Brain microvascular endothelial cell (primary cell): ENCODE measurements at regions not wholly inside any gene's neighbourhood (a gene's known extent, or its start where the extent isn't known, plus 50 kb on each side); places are given as distances from the start of the nearest gene placed in this dataset.

Source experiments
- DNase-seq: peaks from one replicate; pipeline ENCODE4 v3.0.0-alpha.2; 2020
- H3K27ac ChIP-seq: fragments of 250-450 bp; sonication (Bioruptor Pico); 2 replicates; pipeline ENCODE4 v1.5.1; 2020; ENCODE audit warnings: mild to moderate bottlenecking, moderate library complexity
- H3K27me3 ChIP-seq: fragments of 250-450 bp; sonication (Bioruptor Pico); replicated peaks from 2 replicates; pipeline ENCODE4 v1.5.1; 2020; ENCODE audit warnings: mild to moderate bottlenecking
- H3K36me3 ChIP-seq: fragments of 250-450 bp; sonication (Bioruptor Pico); replicated peaks from 2 replicates; pipeline ENCODE4 v1.5.1; 2020; ENCODE audit warnings: mild to moderate bottlenecking
- H3K4me3 ChIP-seq: 2 replicates; pipeline ENCODE4 v1.5.1; 2011; ENCODE audit warnings: low read depth, mild to moderate bottlenecking, control low read depth, low read length, moderate library complexity
- in situ Hi-C: cut with HindIII; loops from 2 replicates; pipeline ENCODE4 v1.10.0; 2017; ENCODE audit warnings: low sequenced_read_pairs, low pct_ligation_motif_present
- TF ChIP-seq, protein P1 (sequence below): IDR thresholded peaks from 2 replicates; pipeline ENCODE4 v1.5.1; 2011; ENCODE audit warnings: low read depth, mild to moderate bottlenecking, moderate library complexity, low read length, control low read depth, inconsistent platforms; ENCODE audit errors: missing control alignments

DNA sequence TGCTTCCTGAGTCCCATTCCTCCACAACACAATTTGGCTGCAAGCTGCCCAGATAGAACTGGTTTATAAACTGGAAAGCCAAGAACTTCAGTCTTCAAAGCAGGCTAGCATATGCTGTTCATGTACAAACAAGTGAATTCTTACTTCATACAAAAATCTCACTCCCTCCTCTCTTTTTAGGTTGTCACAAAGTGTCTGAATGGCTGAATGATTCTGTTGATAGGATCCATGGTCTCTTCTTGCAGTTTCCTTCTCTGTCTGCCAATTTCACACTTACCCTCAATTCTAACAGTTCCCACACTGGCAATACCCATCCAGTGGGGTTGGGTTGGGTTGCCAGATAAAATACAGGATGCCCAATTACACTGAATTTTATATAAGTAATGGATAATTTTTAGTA lies 363.5 kb downstream of the DEPDC1B start:
- DNase-seq, result no peak
- Histone ChIP-seq H3K27ac (no peak overlapping the region), H3K36me3 (no peaks in the 10 kb centered on the region), H3K4me3 (no peak overlapping the region), H3K27me3 (no peaks in the 10 kb centered on the region)
- TF ChIP-seq, protein P1, sequence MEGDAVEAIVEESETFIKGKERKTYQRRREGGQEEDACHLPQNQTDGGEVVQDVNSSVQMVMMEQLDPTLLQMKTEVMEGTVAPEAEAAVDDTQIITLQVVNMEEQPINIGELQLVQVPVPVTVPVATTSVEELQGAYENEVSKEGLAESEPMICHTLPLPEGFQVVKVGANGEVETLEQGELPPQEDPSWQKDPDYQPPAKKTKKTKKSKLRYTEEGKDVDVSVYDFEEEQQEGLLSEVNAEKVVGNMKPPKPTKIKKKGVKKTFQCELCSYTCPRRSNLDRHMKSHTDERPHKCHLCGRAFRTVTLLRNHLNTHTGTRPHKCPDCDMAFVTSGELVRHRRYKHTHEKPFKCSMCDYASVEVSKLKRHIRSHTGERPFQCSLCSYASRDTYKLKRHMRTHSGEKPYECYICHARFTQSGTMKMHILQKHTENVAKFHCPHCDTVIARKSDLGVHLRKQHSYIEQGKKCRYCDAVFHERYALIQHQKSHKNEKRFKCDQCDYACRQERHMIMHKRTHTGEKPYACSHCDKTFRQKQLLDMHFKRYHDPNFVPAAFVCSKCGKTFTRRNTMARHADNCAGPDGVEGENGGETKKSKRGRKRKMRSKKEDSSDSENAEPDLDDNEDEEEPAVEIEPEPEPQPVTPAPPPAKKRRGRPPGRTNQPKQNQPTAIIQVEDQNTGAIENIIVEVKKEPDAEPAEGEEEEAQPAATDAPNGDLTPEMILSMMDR, result no peak
- in situ Hi-C loops, result no loop called here

DNA sequence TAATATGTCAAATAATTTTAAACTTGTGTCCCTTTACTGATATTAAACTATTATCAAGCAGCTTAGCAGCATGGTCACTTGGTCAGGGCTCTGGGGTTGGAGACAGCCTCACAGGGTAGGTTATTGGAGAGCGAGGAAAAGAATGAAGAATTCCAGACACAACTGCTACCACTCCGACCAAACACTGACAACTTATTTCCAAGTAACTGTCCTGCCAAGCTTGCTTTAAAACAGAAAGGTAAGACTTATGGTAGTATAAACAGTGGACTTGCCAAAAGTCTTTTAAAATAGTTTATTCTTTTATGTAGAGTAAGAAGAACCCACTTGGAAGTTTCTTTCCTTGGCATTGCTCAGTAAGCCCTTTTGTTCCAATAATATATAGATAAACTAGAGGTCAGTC lies 364.1 kb downstream of the DEPDC1B start:
- in situ Hi-C loops, result no loop called here
- Histone ChIP-seq H3K36me3 (no peaks in the 10 kb centered on the region), H3K27ac (no peak overlapping the region), H3K27me3 (no peaks in the 10 kb centered on the region), H3K4me3 (no peak overlapping the region)
- DNase-seq, result no peak
- TF ChIP-seq, protein P1, result no peak

DNA sequence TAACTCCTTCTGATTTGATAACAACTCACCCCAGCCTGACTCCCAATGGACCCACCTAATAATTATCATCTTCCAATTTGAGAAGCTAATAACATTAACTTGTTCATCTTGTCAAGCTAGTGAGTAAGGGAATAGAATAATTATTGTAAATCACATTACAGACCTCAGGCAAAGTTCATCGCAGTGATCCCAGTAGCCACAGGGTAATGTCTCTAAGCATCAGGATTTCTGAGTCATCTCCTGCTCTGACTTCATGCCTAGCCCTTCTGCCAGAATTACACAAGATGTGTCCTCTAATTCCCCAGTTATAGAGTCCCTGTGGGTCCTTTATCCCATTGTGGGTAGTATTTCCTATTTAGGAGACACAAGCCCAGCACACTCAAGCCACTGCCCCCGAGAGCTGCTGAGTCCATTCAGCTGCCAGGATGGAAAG lies 365.7 kb downstream of the DEPDC1B start:
- TF ChIP-seq, protein P1, result no peak
- Histone ChIP-seq H3K27ac (peak overlapping the region; percentile 57), H3K4me3 (no peak overlapping the region), H3K36me3 (no peaks in the 10 kb centered on the region), H3K27me3 (no peaks in the 10 kb centered on the region)
- peak; percentile 90 for DNase-seq
- in situ Hi-C loops, result no loop called here

DNA sequence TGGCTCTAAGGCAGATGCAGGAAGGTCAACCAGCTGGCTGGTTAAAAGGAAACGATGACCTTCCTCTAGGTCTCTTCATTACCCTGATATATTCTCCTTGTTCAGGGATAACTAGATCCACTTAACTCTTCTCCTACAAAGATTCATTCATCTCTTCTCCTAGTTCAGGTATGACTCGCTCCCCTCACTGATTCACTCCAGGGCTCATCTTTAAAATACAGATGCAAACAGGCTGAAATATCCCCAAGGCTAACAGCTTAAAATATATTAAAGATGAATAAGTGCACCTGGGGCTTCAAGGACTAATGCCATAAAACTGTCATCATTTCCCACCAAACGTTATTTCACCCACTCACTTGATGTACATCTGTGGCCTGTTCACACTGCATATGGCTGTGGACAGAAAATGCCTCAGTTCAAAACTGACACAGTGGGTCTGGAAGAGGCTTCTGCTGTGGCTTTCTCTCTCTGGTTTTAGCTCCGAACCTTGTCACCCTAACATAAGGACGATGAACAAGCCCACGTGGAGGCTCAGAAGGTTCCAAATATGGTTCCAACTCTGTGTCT lies 366.9 kb downstream of the DEPDC1B start:
- Histone ChIP-seq H3K36me3 (no peaks in the 10 kb centered on the region), H3K27me3 (no peaks in the 10 kb centered on the region), H3K4me3 (no peak overlapping the region), H3K27ac (peak overlapping the region; percentile 61)
- DNase-seq, result no peak
- in situ Hi-C loops, result no loop called here
- TF ChIP-seq, protein P1, result no peak

DNA sequence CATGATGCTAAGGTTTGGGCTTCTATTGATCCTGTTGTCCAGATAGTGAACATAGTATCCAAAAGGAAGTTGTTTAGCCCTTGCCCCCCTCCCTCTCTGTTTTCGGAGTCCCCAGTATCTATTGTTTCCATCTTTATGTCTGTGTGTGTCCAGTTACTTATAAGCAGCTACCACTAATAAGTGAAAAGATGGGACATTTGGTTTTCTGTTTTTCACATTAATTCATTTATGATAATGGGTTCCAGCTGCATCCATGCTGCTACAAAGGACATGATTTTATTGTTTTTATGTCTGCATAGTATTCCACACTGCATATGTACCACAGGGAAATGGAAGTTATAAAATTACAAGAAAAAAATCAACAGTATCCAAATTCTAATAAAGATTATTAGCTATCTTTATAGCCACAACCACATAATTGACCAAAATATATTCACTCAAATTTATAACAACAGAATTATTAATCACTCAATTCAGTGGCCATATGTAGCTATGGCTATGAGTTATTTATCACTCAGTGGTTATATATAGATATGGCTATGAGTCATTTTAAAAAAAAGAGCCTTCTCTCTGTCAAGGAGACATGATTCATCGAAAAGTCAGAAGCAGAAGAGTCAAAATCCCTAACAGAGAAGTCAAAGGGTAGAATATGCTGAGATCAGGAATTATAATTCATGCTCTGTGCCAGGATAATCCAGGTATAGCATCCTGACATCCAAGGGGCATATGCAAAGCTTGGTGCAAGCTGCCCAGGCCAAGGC lies 367.5 kb downstream of the DEPDC1B start:
- Histone ChIP-seq H3K36me3 (no peaks in the 10 kb centered on the region), H3K27ac (peak overlapping the region; percentile 61), H3K4me3 (no peak overlapping the region), H3K27me3 (no peaks in the 10 kb centered on the region)
- TF ChIP-seq, protein P1, result no peak
- in situ Hi-C loops, result no loop called here
- peak; percentile 38 for DNase-seq
